Loucy (cell line): ENCODE measurements at regions not wholly inside any gene's neighbourhood (a gene's known extent, or its start where the extent isn't known, plus 50 kb on each side); places are given as distances from the start of the nearest gene placed in this dataset.

ENCODE experiments used
- H2AFZ ChIP-seq: fragments of 200-600 bp; sonication (generic); 2 replicates; pipeline ENCODE4 v1.6.0; 2016; ENCODE audit warnings: antibody characterized with exemption, mild to moderate bottlenecking, low read length, moderate library complexity
- H3F3A ChIP-seq: fragments of 200-600 bp; 2 replicates; pipeline ENCODE4 v1.6.0; 2016; ENCODE audit warnings: antibody characterized with exemption, low read depth, mild to moderate bottlenecking
- H3K27me3 ChIP-seq: fragments of 200-600 bp; sonication (generic); 2 replicates; pipeline ENCODE4 v1.6.1; 2014; ENCODE audit warnings: low read length, mild to moderate bottlenecking; ENCODE audit not compliant: insufficient read depth, poor library complexity, severe bottlenecking
- H3K36me3 ChIP-seq: fragments of 200-600 bp; sonication (generic); 2 replicates; pipeline ENCODE4 v1.6.1; 2016; ENCODE audit warnings: low read length; ENCODE audit not compliant: insufficient read depth
- H3K4me1 ChIP-seq: fragments of 200-600 bp; sonication (generic); 2 replicates; pipeline ENCODE4 v1.5.1; 2014; ENCODE audit warnings: low read length, mild to moderate bottlenecking; ENCODE audit not compliant: insufficient read depth, poor library complexity, severe bottlenecking
- H3K4me2 ChIP-seq: fragments of 200-600 bp; sonication (generic); 2 replicates; pipeline ENCODE4 v1.6.0; 2014; ENCODE audit warnings: antibody characterized with exemption, low read length, low read depth, mild to moderate bottlenecking; ENCODE audit not compliant: poor library complexity, severe bottlenecking
- H3K4me3 ChIP-seq: fragments of 200-600 bp; sonication (generic); 2 replicates; pipeline ENCODE4 v1.5.1; 2014; ENCODE audit warnings: low read length, mild to moderate bottlenecking, mixed read lengths; ENCODE audit not compliant: poor library complexity, severe bottlenecking
- H3K79me2 ChIP-seq: fragments of 200-600 bp; sonication (generic); 2 replicates; pipeline ENCODE4 v1.6.1; 2014; ENCODE audit warnings: low read length; ENCODE audit not compliant: insufficient read depth
- H3K9ac ChIP-seq: fragments of 200-600 bp; sonication (generic); 2 replicates; pipeline ENCODE4 v1.6.0; 2014; ENCODE audit warnings: mild to moderate bottlenecking, low read depth, low read length, moderate library complexity; ENCODE audit not compliant: poor library complexity, severe bottlenecking
- H3K9me2 ChIP-seq: fragments of 200-600 bp; sonication (generic); replicated peaks from 2 replicates; pipeline ENCODE4 v1.6.1; 2016; ENCODE audit warnings: low read depth, low read length, mixed read lengths
- H3K9me3 ChIP-seq: fragments of 200-600 bp; sonication (generic); 2 replicates; pipeline ENCODE4 v1.6.1; 2014; ENCODE audit warnings: mild to moderate bottlenecking, antibody characterized with exemption, low read length, low read depth; ENCODE audit not compliant: insufficient read depth
- H4K20me1 ChIP-seq: fragments of 200-600 bp; sonication (generic); 2 replicates; pipeline ENCODE4 v1.6.0; 2014; ENCODE audit warnings: antibody characterized with exemption, low read length, mild to moderate bottlenecking; ENCODE audit not compliant: insufficient read depth, poor library complexity, severe bottlenecking
- CTCF ChIP-seq: fragments of 200-600 bp; sonication (generic); conservative IDR thresholded peaks from 2 replicates; pipeline ENCODE4 v1.5.1; 2014; ENCODE audit warnings: mild to moderate bottlenecking, antibody characterized with exemption, low read length
- EZH2phosphoT487 ChIP-seq: fragments of 200-600 bp; IDR thresholded peaks from 2 replicates; pipeline ENCODE4 v1.6.1; 2018; ENCODE audit warnings: antibody characterized with exemption, mild to moderate bottlenecking, moderate library complexity, borderline replicate concordance

- no peak for TF ChIP-seq EZH2phosphoT487
- no peak for TF ChIP-seq CTCF
- Histone ChIP-seq H3F3A (no peaks in the 10 kb centered on the region), H3K4me1 (no peaks in the 10 kb centered on the region), H3K36me3 (no peaks in the 10 kb centered on the region), H4K20me1 (no peaks in the 10 kb centered on the region), H3K4me3 (no peak overlapping the region), H3K4me2 (no peak overlapping the region), H3K79me2 (no peaks in the 10 kb centered on the region), H3K9ac (no peak overlapping the region), H3K9me2 (no peaks in the 10 kb centered on the region), H2AFZ (no peak overlapping the region), H3K27me3 (no peaks in the 10 kb centered on the region), H3K9me3 (no peaks in the 10 kb centered on the region)
Measured at GRCh38 chr15:91553196-91553854, 300.2 kb upstream of the SLCO3A1 start.

GRCh38 chr15:91555312-91555711, 298.2 kb upstream of the SLCO3A1 start:
- no peaks in the 10 kb centered on the region for H3K4me1 ChIP-seq
- no peak overlapping the region for H3K4me3 ChIP-seq
- no peaks in the 10 kb centered on the region for H3K79me2 ChIP-seq
- H3K9ac ChIP-seq: no peak overlapping the region
- H3F3A ChIP-seq: no peaks in the 10 kb centered on the region
- H3K9me3 ChIP-seq: no peaks in the 10 kb centered on the region
- H4K20me1 ChIP-seq: no peaks in the 10 kb centered on the region
- no peaks in the 10 kb centered on the region for H3K9me2 ChIP-seq
- no peaks in the 10 kb centered on the region for H3K27me3 ChIP-seq
- no peak overlapping the region for H3K4me2 ChIP-seq
- no peaks in the 10 kb centered on the region for H3K36me3 ChIP-seq
- TF ChIP-seq CTCF: no peak
- no peak for TF ChIP-seq EZH2phosphoT487
- H2AFZ ChIP-seq: no peak overlapping the region

- TF ChIP-seq CTCF (no peak), EZH2phosphoT487 (no peak)
- H2AFZ ChIP-seq: no peak overlapping the region
- no peaks in the 10 kb centered on the region for H3F3A ChIP-seq
- no peaks in the 10 kb centered on the region for H4K20me1 ChIP-seq
- H3K9ac ChIP-seq: no peak overlapping the region
- no peaks in the 10 kb centered on the region for H3K4me1 ChIP-seq
- no peaks in the 10 kb centered on the region for H3K36me3 ChIP-seq
- H3K9me3 ChIP-seq: no peaks in the 10 kb centered on the region
- H3K4me3 ChIP-seq: no peak overlapping the region
- no peak overlapping the region for H3K4me2 ChIP-seq
- no peaks in the 10 kb centered on the region for H3K27me3 ChIP-seq
- no peaks in the 10 kb centered on the region for H3K9me2 ChIP-seq
- no peaks in the 10 kb centered on the region for H3K79me2 ChIP-seq
Measured at GRCh38 chr15:91556926-91557325, 296.6 kb upstream of the SLCO3A1 start.
